Cerebellar cortex (tissue), 1 donor: ENCODE measurements at regions not wholly inside any gene's neighbourhood (a gene's known extent, or its start where the extent isn't known, plus 50 kb on each side); places are given as distances from the start of the nearest gene placed in this dataset.
"Not testable (repeated sequence)": the region's sequence is repeated elsewhere in the genome, so short reads cannot be mapped to it uniquely, and the experiment has no call there.

ENCODE experiments used
- DNase-seq: peaks from one replicate; pipeline ENCODE4 v3.0.0-alpha.2; 2015; ENCODE audit warnings: low spot score

- DNase-seq = no peak
Measured at GRCh38 chr20:20791664-20792568, 79.5 kb upstream of the RALGAPA2 start.

GRCh38 chr20:20788308-20788707, 75.9 kb upstream of the RALGAPA2 start:
- no peak for DNase-seq

GRCh38 chr20:20786428-20786827, 74.0 kb upstream of the RALGAPA2 start:
- DNase-seq = no peak

GRCh38 chr20:20785226-20785625, 72.8 kb upstream of the RALGAPA2 start:
- DNase-seq = no peak

- not testable (repeated sequence) for DNase-seq
Measured at GRCh38 chr20:20784450-20784849, 72.0 kb upstream of the RALGAPA2 start.

GRCh38 chr20:20783450-20783849, 71.0 kb upstream of the RALGAPA2 start:
- no peak for DNase-seq

GRCh38 chr20:20782755-20783154, 70.3 kb upstream of the RALGAPA2 start:
- DNase-seq = no peak

- DNase-seq = no peak
Measured at GRCh38 chr20:20782231-20782630, 69.8 kb upstream of the RALGAPA2 start.

- no peak for DNase-seq
Measured at GRCh38 chr20:20781029-20781428, 68.6 kb upstream of the RALGAPA2 start.

- DNase-seq = no peak
Measured at GRCh38 chr20:20780127-20780824, 67.8 kb upstream of the RALGAPA2 start.

GRCh38 chr20:20778676-20779075, 66.2 kb upstream of the RALGAPA2 start:
- no peak for DNase-seq

- DNase-seq = no peak
Measured at GRCh38 chr20:20772497-20773085, 60.1 kb upstream of the RALGAPA2 start.

- no peak for DNase-seq
Measured at GRCh38 chr20:20768202-20768815, 55.9 kb upstream of the RALGAPA2 start.

GRCh38 chr20:20765696-20766365, 53.4 kb upstream of the RALGAPA2 start:
- no peak for DNase-seq

GRCh38 chr20:20763650-20764049, 51.2 kb upstream of the RALGAPA2 start:
- DNase-seq = no peak
